WTC11 (cell line): ENCODE measurements at regions not wholly inside any gene's neighbourhood (a gene's known extent, or its start where the extent isn't known, plus 50 kb on each side); places are given as distances from the start of the nearest gene placed in this dataset.

ENCODE experiments used
- ATF1 ChIP-seq: sonication (generic); formaldehyde crosslinking; IDR thresholded peaks from 2 replicates; pipeline ENCODE4 v1.8.1; 2023; ENCODE audit warnings: mild to moderate bottlenecking, moderate library complexity, missing genetic modification reagents
- ATF3 ChIP-seq: sonication (generic); formaldehyde crosslinking; conservative IDR thresholded peaks from 2 replicates; pipeline ENCODE4 v1.8.1; 2022; ENCODE audit warnings: mild to moderate bottlenecking, missing genetic modification reagents
- CTCF ChIP-seq: fragments of 200-600 bp; IDR thresholded peaks from 2 replicates; pipeline ENCODE4 v1.8.0; 2022; ENCODE audit warnings: antibody characterized with exemption
- NFE2L1 ChIP-seq: sonication (generic); formaldehyde crosslinking; IDR thresholded peaks from 2 replicates; pipeline ENCODE4 v1.8.1; 2023; ENCODE audit warnings: missing genetic modification reagents
- NR3C1 ChIP-seq: sonication (generic); formaldehyde crosslinking; conservative IDR thresholded peaks from 2 replicates; pipeline ENCODE4 v1.8.1; 2023; ENCODE audit warnings: low read depth, mild to moderate bottlenecking, missing genetic modification reagents
- PREB ChIP-seq: sonication (generic); formaldehyde crosslinking; IDR thresholded peaks from 2 replicates; pipeline ENCODE4 v1.8.1; 2022; ENCODE audit warnings: mild to moderate bottlenecking, missing genetic modification reagents, moderate library complexity, borderline replicate concordance
- TCF7 ChIP-seq: sonication (generic); formaldehyde crosslinking; IDR thresholded peaks from 2 replicates; pipeline ENCODE4 v1.8.0; 2022; ENCODE audit warnings: mild to moderate bottlenecking, low read depth, missing genetic modification reagents, moderate library complexity
- USF1 ChIP-seq: sonication (generic); formaldehyde crosslinking; IDR thresholded peaks from 2 replicates; pipeline ENCODE4 v1.8.0; 2022; ENCODE audit warnings: mild to moderate bottlenecking, missing genetic modification reagents
- TF ChIP-seq, protein P1 (sequence below): sonication (generic); formaldehyde crosslinking; IDR thresholded peaks from 2 replicates; pipeline ENCODE4 v1.8.1; 2023; ENCODE audit warnings: mild to moderate bottlenecking, missing genetic modification reagents, moderate library complexity
- TF ChIP-seq, protein P2 (sequence below): sonication (generic); formaldehyde crosslinking; IDR thresholded peaks from 2 replicates; pipeline ENCODE4 v1.8.1; 2023; ENCODE audit warnings: mild to moderate bottlenecking, missing genetic modification reagents, borderline replicate concordance
- TF ChIP-seq, protein P3 (sequence below): sonication (generic); formaldehyde crosslinking; IDR thresholded peaks from 2 replicates; pipeline ENCODE4 v1.8.0; 2023; ENCODE audit warnings: missing genetic modification reagents

- TF ChIP-seq CTCF (no peak), NR3C1 (CRISPR knock-in tag) (no peak), TCF7 (CRISPR knock-in tag) (no peak), USF1 (no peak), PREB (CRISPR knock-in tag) (no peak), ATF1 (no peak), ATF3 (no peak), NFE2L1 (CRISPR knock-in tag) (no peak)
- TF ChIP-seq, protein P1, sequence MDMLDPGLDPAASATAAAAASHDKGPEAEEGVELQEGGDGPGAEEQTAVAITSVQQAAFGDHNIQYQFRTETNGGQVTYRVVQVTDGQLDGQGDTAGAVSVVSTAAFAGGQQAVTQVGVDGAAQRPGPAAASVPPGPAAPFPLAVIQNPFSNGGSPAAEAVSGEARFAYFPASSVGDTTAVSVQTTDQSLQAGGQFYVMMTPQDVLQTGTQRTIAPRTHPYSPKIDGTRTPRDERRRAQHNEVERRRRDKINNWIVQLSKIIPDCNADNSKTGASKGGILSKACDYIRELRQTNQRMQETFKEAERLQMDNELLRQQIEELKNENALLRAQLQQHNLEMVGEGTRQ (CRISPR knock-in tag) = no peak
- TF ChIP-seq, protein P2, sequence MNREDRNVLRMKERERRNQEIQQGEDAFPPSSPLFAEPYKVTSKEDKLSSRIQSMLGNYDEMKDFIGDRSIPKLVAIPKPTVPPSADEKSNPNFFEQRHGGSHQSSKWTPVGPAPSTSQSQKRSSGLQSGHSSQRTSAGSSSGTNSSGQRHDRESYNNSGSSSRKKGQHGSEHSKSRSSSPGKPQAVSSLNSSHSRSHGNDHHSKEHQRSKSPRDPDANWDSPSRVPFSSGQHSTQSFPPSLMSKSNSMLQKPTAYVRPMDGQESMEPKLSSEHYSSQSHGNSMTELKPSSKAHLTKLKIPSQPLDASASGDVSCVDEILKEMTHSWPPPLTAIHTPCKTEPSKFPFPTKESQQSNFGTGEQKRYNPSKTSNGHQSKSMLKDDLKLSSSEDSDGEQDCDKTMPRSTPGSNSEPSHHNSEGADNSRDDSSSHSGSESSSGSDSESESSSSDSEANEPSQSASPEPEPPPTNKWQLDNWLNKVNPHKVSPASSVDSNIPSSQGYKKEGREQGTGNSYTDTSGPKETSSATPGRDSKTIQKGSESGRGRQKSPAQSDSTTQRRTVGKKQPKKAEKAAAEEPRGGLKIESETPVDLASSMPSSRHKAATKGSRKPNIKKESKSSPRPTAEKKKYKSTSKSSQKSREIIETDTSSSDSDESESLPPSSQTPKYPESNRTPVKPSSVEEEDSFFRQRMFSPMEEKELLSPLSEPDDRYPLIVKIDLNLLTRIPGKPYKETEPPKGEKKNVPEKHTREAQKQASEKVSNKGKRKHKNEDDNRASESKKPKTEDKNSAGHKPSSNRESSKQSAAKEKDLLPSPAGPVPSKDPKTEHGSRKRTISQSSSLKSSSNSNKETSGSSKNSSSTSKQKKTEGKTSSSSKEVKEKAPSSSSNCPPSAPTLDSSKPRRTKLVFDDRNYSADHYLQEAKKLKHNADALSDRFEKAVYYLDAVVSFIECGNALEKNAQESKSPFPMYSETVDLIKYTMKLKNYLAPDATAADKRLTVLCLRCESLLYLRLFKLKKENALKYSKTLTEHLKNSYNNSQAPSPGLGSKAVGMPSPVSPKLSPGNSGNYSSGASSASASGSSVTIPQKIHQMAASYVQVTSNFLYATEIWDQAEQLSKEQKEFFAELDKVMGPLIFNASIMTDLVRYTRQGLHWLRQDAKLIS (CRISPR knock-in tag) = no peak
- TF ChIP-seq, protein P3, sequence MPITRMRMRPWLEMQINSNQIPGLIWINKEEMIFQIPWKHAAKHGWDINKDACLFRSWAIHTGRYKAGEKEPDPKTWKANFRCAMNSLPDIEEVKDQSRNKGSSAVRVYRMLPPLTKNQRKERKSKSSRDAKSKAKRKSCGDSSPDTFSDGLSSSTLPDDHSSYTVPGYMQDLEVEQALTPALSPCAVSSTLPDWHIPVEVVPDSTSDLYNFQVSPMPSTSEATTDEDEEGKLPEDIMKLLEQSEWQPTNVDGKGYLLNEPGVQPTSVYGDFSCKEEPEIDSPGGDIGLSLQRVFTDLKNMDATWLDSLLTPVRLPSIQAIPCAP (CRISPR knock-in tag) = no peak
These were observed 557.3 kb upstream of the ZNF804A start for GRCh38 chr2:184041077-184041476.
